ENCODE measurements at regions not wholly inside any gene's neighbourhood (a gene's known extent, or its start where the extent isn't known, plus 50 kb on each side); places are given as distances from the start of the nearest gene placed in this dataset.

GRCh38 chr2:11044201-11044600 is 111.1 kb upstream of the SLC66A3 start:
- H3K79me1 ChIP-seq (ENCODE audit: low read depth, low read length) = no peaks in the 10 kb centered on the region
- WGBS, 2 experiments (ENCODE audit: extremely low coverage in 1 of 2, insufficient coverage in 1 of 2, insufficient read length in 1 of 2, insufficient replicate concordance in 2 of 2, low coverage in 1 of 2, low lambda C conversion rate in 2 of 2, missing lambda C conversion rate in 1 of 2) = 95% methylated on average over 6 of the region's 6 CpGs; no CpG with 5 or more reads in 1 of the 2 experiments
- TF ChIP-seq SP4 (IDR thresholded peaks at IDR 0.05; ENCODE audit: low read length) (no peak), PHF8 (conservative IDR thresholded peaks at IDR 0.05; ENCODE audit: low read depth, low read length) (no peak), RXRA (IDR thresholded peaks at IDR 0.05; ENCODE audit: insufficient read depth, low read depth, low read length) (no peak), TBP (IDR thresholded peaks at IDR 0.05; ENCODE audit: low read depth, low read length) (no peak), CBX5 (IDR thresholded peaks at IDR 0.05; ENCODE audit: low read depth, low read length) (no peak), CHD2 (IDR thresholded peaks at IDR 0.05; ENCODE audit: low read length) (no peak), BRCA1 (IDR thresholded peaks at IDR 0.05; ENCODE audit: low read depth, low read length) (no peak), SRF (IDR thresholded peaks at IDR 0.05; ENCODE audit: low read depth, low read length) (no peak), SIX5 (IDR thresholded peaks at IDR 0.05; ENCODE audit: low read depth, low read length) (no peak)
- TF ChIP-seq, protein P1, sequence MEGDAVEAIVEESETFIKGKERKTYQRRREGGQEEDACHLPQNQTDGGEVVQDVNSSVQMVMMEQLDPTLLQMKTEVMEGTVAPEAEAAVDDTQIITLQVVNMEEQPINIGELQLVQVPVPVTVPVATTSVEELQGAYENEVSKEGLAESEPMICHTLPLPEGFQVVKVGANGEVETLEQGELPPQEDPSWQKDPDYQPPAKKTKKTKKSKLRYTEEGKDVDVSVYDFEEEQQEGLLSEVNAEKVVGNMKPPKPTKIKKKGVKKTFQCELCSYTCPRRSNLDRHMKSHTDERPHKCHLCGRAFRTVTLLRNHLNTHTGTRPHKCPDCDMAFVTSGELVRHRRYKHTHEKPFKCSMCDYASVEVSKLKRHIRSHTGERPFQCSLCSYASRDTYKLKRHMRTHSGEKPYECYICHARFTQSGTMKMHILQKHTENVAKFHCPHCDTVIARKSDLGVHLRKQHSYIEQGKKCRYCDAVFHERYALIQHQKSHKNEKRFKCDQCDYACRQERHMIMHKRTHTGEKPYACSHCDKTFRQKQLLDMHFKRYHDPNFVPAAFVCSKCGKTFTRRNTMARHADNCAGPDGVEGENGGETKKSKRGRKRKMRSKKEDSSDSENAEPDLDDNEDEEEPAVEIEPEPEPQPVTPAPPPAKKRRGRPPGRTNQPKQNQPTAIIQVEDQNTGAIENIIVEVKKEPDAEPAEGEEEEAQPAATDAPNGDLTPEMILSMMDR (IDR thresholded peaks at IDR 0.05; ENCODE audit: control extremely low read depth in 1 of 3, insufficient read depth in 1 of 3, low read depth in 1 of 3, low read length in 3 of 3) = no peak
- TF ChIP-seq, protein P2, sequence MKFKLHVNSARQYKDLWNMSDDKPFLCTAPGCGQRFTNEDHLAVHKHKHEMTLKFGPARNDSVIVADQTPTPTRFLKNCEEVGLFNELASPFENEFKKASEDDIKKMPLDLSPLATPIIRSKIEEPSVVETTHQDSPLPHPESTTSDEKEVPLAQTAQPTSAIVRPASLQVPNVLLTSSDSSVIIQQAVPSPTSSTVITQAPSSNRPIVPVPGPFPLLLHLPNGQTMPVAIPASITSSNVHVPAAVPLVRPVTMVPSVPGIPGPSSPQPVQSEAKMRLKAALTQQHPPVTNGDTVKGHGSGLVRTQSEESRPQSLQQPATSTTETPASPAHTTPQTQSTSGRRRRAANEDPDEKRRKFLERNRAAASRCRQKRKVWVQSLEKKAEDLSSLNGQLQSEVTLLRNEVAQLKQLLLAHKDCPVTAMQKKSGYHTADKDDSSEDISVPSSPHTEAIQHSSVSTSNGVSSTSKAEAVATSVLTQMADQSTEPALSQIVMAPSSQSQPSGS (IDR thresholded peaks at IDR 0.05; ENCODE audit: low read length) = no peak

More at GRCh38 chr2:11044201-11044600, 111.1 kb upstream of the SLC66A3 start:
- no peak overlapping the region for H2BK120ac ChIP-seq (replicated peaks; ENCODE audit: low read depth, low read length)
- no peaks in the 10 kb centered on the region for H4K20me1 ChIP-seq (replicated peaks in 1 of 2; ENCODE audit: control insufficient read depth in 1 of 2, insufficient read depth in 2 of 2, low read length in 2 of 2)
- H3K9me3 ChIP-seq (ENCODE audit: insufficient read depth in 2 of 2, low read depth in 1 of 2, low read length in 1 of 2) = 0 out of 4 replicates have a peak, but pooled peaks cover 0 to 2% of the 10 kb centered on the region in 2 experiments
- no peak overlapping the region for H2BK12ac ChIP-seq (ENCODE audit: low read depth, low read length)
- H3K14ac ChIP-seq (ENCODE audit: insufficient read length) = no peak overlapping the region
- H2BK15ac ChIP-seq (ENCODE audit: low read length) = no peak overlapping the region
- POLR2A ChIA-PET (ENCODE audit: partially characterized antibody) = no interaction called here
- no peak overlapping the region for H4K91ac ChIP-seq (replicated peaks; ENCODE audit: insufficient read length, low read length)
- no peak overlapping the region for H3K23ac ChIP-seq (ENCODE audit: insufficient read length)
- H3K56ac ChIP-seq (replicated peaks; ENCODE audit: insufficient read length, low read depth, low read length) = no peak overlapping the region
- H3K23me2 ChIP-seq (ENCODE audit: low read depth, low read length) = no peaks in the 10 kb centered on the region
- no peak overlapping the region for H4K5ac ChIP-seq (ENCODE audit: insufficient read length, low read depth, low read length)
- H2BK20ac ChIP-seq (ENCODE audit: low read length) = no peak overlapping the region
- H3K18ac ChIP-seq (ENCODE audit: extremely low read depth, low read length) = no peak overlapping the region
- no peak overlapping the region for H3K4me3 ChIP-seq (ENCODE audit: extremely low read depth in 1 of 4, insufficient read depth in 2 of 4, low read depth in 3 of 4, low read length in 4 of 4)
- no peaks in the 10 kb centered on the region for H3K79me2 ChIP-seq (ENCODE audit: control insufficient read depth in 1 of 2, insufficient read depth in 2 of 2, low read length in 2 of 2)
- H2AK5ac ChIP-seq (ENCODE audit: low read depth, low read length) = no peak overlapping the region
- H3K27me3 ChIP-seq (replicated peaks in 1 of 4; ENCODE audit: control insufficient read depth in 3 of 4, extremely low read depth in 1 of 4, insufficient read depth in 3 of 4, low read length in 3 of 4) = no peaks in the 10 kb centered on the region
- FAIRE-seq = no peak
- no peaks in the 10 kb centered on the region for H3K36me3 ChIP-seq (ENCODE audit: control insufficient read depth in 2 of 4, insufficient read depth in 4 of 4, low read length in 3 of 4)
- DNase-seq (ENCODE audit: low read depth in 1 of 2, low spot score in 2 of 2) = peak in 1 of 2 experiments; percentile 11
- H3K4me2 ChIP-seq (ENCODE audit: insufficient read depth in 1 of 2, low read depth in 2 of 2, low read length in 2 of 2) = no peak overlapping the region
- CTCF ChIA-PET (ENCODE audit: partially characterized antibody) = interaction anchor here (1.9 kb wide), 1 partner anchor 29 kb away, joined by 5 read pairs; no protein-coding TSS in a partner anchor
- H2BK5ac ChIP-seq (ENCODE audit: low read depth, low read length) = no peak overlapping the region
- H2AFZ ChIP-seq (ENCODE audit: low read length) = no peak overlapping the region
- peaks cover 0 to 6% (median 1%) of the 10 kb centered on the region in 4 experiments; a peak in 2 of 7 replicates for H3K4me1 ChIP-seq (replicated peaks in 1 of 4; ENCODE audit: control insufficient read depth in 3 of 4, insufficient read depth in 4 of 4, low read length in 3 of 4)
- H4K8ac ChIP-seq (ENCODE audit: extremely low read depth, insufficient read depth, low read length) = no peak overlapping the region
- no peak overlapping the region for H3K9ac ChIP-seq (replicated peaks in 1 of 4; ENCODE audit: extremely low read depth in 1 of 4, low read depth in 3 of 4, low read length in 3 of 4)
- H3K4ac ChIP-seq (replicated peaks; ENCODE audit: insufficient read length, low read depth, low read length) = no peak overlapping the region
- H3K27ac ChIP-seq (ENCODE audit: low read depth, low read length) = no peak overlapping the region

Measured in H1 (cell line).